ENCODE measurements at regions not wholly inside any gene's neighbourhood (a gene's known extent, or its start where the extent isn't known, plus 50 kb on each side); places are given as distances from the start of the nearest gene placed in this dataset.

DNA sequence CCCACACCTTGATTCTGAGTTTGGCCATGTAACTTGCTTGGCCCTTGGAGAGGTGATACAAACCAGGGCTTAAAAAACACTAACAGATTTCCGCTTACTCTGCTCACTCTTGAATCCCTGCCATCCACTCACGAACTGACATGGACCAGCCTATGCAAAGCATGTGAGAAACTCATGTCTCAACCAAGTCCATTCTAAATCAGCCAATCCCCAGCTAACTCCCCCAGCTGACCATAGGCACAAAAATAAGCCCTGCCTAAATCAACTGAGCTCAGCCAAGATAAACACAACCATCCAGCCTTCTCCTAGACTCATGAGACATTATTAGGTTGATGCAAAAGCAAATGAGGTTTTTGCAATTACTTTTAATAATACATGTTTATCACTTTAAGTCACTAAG, 353.9 kb upstream of the TBX3 start:
- TF ChIP-seq POLR2A (IDR thresholded peaks at IDR 0.05) = no peak
- TF ChIP-seq CTCF (IDR thresholded peaks at IDR 0.05) = no peak

All from thyroid gland (tissue), 4 donors.